Activated CD4-positive, alpha-beta T cell treated with anti-CD3 and anti-CD28 coated beads for 36 hours (primary cell): ENCODE measurements at regions not wholly inside any gene's neighbourhood (a gene's known extent, or its start where the extent isn't known, plus 50 kb on each side); places are given as distances from the start of the nearest gene placed in this dataset.

Source experiments
- ATAC-seq: fragments of 200-7000 bp; cut with Tn5 transposase; one replicate; pipeline ENCODE4 v1.10.0; 2021; ENCODE audit warnings: mild to moderate bottlenecking, moderate library complexity
- CTCF ChIA-PET: fragments of 350-600 bp; sonication (Branson Sonifier 250); formaldehyde crosslinking; loops from one replicate; lab custom pipeline; 2021; ENCODE audit warnings: antibody characterized with exemption; lab: Charles Lee
- POLR2A ChIA-PET: fragments of 350-600 bp; sonication (Branson Sonifier 250); formaldehyde crosslinking; loops from one replicate; lab custom pipeline; 2021; ENCODE audit warnings: antibody characterized with exemption, inconsistent platforms; lab: Charles Lee
- DNase-seq: peaks from one replicate; pipeline ENCODE4 v3.0.0-alpha.2; 2020
- H3K27ac Mint-ChIP-seq: one replicate; pipeline ENCODE4 v1.8.0; 2021; ENCODE audit warnings: mixed read lengths
- H3K27me3 Mint-ChIP-seq: one replicate; pipeline ENCODE4 v1.8.0; 2021; ENCODE audit warnings: mixed read lengths
- H3K36me3 Mint-ChIP-seq: one replicate; pipeline ENCODE4 v1.8.0; 2021; ENCODE audit warnings: low read depth, mixed read lengths
- H3K4me1 Mint-ChIP-seq: one replicate; pipeline ENCODE4 v1.8.0; 2021; ENCODE audit warnings: mixed read lengths
- H3K4me3 Mint-ChIP-seq: one replicate; pipeline ENCODE4 v1.8.0; 2021; ENCODE audit warnings: mild to moderate bottlenecking, moderate library complexity, mixed read lengths
- H3K9me3 Mint-ChIP-seq: one replicate; pipeline ENCODE4 v1.8.0; 2021; ENCODE audit warnings: low read depth, mixed read lengths
- intact Hi-C, 2 experiments: fragments of 100-400 bp; cut with DNase I in 1 of 2; cut with micrococcal nuclease in 1 of 2; formaldehyde crosslinking; loops; one replicate each; pipeline versions ENCODE4 v1.14.2 to v1.15.1; 2022 to 2024; cut with DNase I, micrococcal nuclease

DNA sequence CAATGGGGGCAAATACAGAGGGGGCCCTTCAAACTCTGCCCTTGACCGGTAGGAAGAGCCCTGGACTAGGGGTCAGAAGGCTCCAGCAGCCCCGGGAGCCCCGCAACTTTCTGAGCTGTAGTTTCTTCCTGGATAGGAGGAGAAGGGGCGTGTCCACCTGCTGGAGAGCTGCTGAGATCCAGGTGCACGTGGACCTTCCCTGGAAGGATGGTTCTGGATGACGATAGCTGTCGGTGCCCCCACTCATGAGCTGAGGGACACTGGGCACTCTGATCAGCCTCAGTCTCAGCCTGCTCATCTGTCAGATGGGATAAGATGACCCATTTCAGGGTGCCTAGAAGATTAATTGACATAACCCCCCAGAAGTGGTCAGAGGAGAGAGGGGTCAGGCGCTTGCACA, 125.2 kb upstream of the HDAC4 start:
- no peak overlapping the region for H3K27ac Mint-ChIP-seq
- CTCF ChIA-PET = no interaction called here
- POLR2A ChIA-PET = no interaction called here
- H3K4me1 Mint-ChIP-seq = no peaks in the 10 kb centered on the region
- H3K27me3 Mint-ChIP-seq = no peaks in the 10 kb centered on the region
- no peaks in the 10 kb centered on the region for H3K36me3 Mint-ChIP-seq
- H3K9me3 Mint-ChIP-seq = no peaks in the 10 kb centered on the region
- DNase-seq = no peak
- ATAC-seq = no peak
- no peak overlapping the region for H3K4me3 Mint-ChIP-seq
- intact Hi-C loops = no loop called here

DNA sequence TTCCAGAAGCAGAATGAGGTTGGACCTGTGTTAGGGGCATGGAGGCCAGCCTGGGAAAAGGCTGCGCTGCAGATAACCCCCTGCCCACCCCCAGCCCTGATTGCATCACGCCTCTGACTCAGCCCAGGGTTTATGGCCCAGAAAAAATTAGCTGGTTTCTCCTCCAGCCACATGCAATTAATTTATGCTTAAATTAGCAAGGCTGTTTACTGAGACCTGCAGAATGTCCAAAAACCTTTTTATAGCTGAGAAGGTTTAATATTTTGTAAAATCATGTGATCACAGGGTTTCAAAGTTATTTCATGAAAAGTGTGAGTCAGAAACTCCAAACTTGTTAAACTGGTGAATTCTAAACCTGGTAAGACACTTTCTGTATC, 123.1 kb upstream of the HDAC4 start:
- DNase-seq (no peak), ATAC-seq (no peak)
- intact Hi-C loops = no loop called here
- Mint-ChIP-seq H3K4me1 (peaks cover 4% of the 10 kb centered on the region), H3K4me3 (no peak overlapping the region), H3K36me3 (no peaks in the 10 kb centered on the region), H3K27ac (no peak overlapping the region), H3K9me3 (no peaks in the 10 kb centered on the region), H3K27me3 (no peaks in the 10 kb centered on the region)
- POLR2A ChIA-PET = no interaction called here
- CTCF ChIA-PET = no interaction called here

DNA sequence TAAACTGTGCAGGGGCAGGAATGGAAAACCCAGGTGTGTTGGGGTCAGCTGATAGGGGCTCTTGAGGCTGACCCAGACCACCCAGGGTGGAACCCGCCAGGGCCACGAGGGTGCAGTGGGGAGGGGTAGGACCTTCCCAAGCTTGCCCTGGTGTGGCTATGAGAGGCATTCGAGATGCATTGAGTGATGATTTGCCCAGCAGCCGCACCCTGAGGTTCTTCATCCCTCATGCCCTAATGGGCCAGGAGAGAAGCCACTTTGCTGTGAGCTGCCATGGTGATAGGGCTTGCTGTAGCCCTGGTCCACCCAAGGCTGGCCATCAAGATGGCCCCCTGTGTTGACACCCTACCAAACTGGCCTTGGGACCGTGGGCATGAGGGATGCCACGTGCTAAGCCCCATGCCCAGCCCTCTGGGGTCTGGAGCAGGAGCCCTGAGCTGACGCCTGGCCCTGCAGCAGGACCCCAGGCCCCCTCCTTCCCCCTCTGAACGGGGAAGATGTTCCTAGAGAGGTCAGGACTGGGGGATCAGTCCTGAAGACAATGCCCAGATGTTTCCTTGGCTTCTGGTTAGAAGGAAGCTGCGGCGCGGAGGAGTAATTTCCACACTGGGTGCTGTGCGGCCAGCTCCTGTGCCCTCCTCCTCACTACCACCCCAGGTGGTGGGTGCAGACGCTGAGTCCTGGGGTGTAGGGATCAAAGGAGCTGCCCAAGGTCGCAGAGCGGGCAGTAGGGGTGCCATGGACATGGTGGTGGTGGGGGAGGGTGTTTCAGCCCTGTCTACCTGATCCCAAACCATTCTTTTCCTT, 122.5 kb upstream of the HDAC4 start:
- Mint-ChIP-seq H3K27me3 (no peaks in the 10 kb centered on the region), H3K4me3 (no peak overlapping the region), H3K4me1 (peaks cover 5% of the 10 kb centered on the region), H3K9me3 (no peaks in the 10 kb centered on the region), H3K36me3 (no peaks in the 10 kb centered on the region), H3K27ac (no peak overlapping the region)
- intact Hi-C loops = no loop called here
- no peak for ATAC-seq
- ChIA-PET CTCF (no interaction called here), POLR2A (no interaction called here)
- DNase-seq = no peak

DNA sequence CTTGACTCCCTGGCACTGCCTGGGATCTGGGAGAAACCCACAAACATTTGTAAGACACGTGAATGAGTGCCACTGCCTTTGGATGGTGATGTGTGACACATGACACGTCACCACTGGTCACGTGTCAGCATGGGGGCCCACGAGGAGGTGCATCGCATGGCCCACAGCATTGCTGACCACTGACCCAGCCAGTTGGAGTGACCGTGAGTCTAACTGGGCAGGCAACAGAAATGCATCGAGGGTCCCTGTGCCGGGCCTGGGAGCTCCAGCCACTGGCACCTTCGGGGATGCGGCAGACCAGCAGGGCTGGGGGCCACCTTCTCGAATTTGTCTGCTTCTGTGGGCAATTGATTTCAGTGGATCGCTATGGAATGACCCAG, 121.9 kb upstream of the HDAC4 start:
- ATAC-seq = no peak
- Mint-ChIP-seq H3K4me1 (peaks cover 5% of the 10 kb centered on the region), H3K36me3 (no peaks in the 10 kb centered on the region), H3K4me3 (no peak overlapping the region), H3K9me3 (no peaks in the 10 kb centered on the region), H3K27me3 (no peaks in the 10 kb centered on the region), H3K27ac (no peak overlapping the region)
- ChIA-PET POLR2A (no interaction called here), CTCF (no interaction called here)
- no peak for DNase-seq
- intact Hi-C loops = no loop called here

DNA sequence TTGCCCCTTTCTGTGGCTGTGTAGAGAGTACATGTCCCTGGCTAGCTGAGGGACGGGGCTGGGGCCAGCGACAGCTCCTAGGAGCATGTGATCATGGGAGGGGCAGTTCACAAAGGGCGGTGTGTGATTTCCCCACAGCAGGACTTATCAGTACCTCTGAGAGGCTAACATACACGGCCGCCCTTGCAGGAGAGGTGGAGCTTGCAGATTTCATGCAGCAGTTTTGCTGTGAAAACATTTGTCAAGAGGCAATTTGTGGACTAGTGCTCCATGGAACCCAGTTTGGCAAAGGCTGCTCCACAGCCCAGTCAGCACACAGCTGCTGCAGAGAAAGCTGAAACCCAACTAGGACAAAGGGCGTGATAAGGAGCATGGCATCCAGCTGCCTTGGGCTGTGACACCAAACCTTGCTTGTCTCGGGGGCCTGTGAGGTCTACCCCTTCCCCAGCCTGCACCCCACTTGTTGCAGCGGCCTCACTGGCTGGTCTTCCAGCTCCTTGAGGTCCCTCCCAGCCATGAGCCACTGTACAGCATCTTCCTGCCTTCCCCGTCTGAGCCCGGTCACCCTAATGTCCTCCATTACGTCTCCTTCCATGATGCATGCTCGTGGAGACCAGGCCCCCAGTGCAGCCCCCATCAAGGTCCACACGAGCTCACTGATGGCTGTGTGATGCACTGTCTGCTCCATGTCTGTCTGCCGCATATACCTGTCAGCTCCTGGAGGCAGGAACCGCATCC, 121.4 kb upstream of the HDAC4 start:
- no peak overlapping the region for H3K27ac Mint-ChIP-seq
- no peaks in the 10 kb centered on the region for H3K9me3 Mint-ChIP-seq
- H3K4me3 Mint-ChIP-seq = no peak overlapping the region
- DNase-seq = no peak
- intact Hi-C loops = no loop called here
- ATAC-seq = no peak
- CTCF ChIA-PET = no interaction called here
- H3K4me1 Mint-ChIP-seq = peaks cover 5% of the 10 kb centered on the region
- no peaks in the 10 kb centered on the region for H3K27me3 Mint-ChIP-seq
- POLR2A ChIA-PET = no interaction called here
- no peaks in the 10 kb centered on the region for H3K36me3 Mint-ChIP-seq

DNA sequence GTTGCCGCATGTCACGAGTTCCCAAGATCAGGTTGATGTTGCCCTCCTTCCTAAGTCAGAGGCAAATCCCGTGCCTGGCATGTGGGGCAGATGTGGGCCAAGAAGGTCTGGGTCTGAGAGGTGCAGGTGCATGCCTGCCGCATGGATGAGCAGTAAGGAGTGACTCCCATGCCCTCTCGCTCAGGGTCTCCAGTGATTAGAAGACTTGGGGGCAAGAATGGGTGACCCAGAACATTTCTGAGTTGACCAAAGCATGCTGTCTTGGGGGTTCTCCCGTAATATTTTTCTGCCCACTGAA, 120.6 kb upstream of the HDAC4 start:
- ChIA-PET CTCF (no interaction called here), POLR2A (no interaction called here)
- Mint-ChIP-seq H3K36me3 (no peaks in the 10 kb centered on the region), H3K4me3 (no peak overlapping the region), H3K27me3 (no peaks in the 10 kb centered on the region), H3K27ac (no peak overlapping the region), H3K9me3 (no peaks in the 10 kb centered on the region), H3K4me1 (peaks cover 5% of the 10 kb centered on the region)
- DNase-seq (no peak), ATAC-seq (no peak)
- intact Hi-C loops = no loop called here

DNA sequence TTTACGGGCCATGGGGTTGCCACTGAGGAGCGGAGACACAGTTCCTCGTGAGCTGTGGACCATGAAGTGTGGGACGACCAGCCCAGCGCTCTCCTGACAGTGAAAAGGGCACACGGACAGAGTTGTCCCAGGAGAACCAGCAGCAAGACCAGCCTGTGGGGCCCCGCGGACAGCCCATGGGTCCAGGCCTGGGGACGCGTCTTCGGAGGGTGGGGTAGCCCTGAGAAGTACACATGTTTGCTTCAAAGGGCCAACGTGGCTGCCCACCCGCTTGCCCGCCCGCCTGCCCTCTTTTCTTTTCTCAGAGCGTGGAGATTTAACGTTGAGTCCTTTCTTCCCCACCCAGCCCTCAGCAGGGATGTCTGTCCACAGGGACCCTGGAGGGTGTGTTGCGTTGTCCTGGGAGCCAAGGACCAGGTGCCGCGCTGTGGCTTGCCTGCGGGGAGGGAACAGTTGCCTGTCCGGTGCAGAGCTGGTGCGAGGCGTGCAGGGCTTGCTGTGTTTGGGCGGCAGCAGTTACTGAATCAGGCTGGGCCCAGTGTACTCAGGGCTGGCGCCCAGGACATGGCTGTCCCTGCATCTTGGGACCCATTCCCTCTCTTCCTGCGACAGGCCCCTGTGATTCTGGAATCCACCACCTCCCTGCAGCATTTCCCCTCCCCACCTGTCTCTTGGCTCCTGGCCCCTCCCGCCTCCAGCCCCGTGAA, 120.1 kb upstream of the HDAC4 start:
- DNase-seq (no peak), ATAC-seq (no peak)
- Mint-ChIP-seq H3K27ac (no peak overlapping the region), H3K9me3 (no peaks in the 10 kb centered on the region), H3K4me3 (no peak overlapping the region), H3K36me3 (no peaks in the 10 kb centered on the region), H3K4me1 (peaks cover 5% of the 10 kb centered on the region), H3K27me3 (no peaks in the 10 kb centered on the region)
- CTCF ChIA-PET = no interaction called here
- intact Hi-C loops = no loop called here
- POLR2A ChIA-PET = no interaction called here

DNA sequence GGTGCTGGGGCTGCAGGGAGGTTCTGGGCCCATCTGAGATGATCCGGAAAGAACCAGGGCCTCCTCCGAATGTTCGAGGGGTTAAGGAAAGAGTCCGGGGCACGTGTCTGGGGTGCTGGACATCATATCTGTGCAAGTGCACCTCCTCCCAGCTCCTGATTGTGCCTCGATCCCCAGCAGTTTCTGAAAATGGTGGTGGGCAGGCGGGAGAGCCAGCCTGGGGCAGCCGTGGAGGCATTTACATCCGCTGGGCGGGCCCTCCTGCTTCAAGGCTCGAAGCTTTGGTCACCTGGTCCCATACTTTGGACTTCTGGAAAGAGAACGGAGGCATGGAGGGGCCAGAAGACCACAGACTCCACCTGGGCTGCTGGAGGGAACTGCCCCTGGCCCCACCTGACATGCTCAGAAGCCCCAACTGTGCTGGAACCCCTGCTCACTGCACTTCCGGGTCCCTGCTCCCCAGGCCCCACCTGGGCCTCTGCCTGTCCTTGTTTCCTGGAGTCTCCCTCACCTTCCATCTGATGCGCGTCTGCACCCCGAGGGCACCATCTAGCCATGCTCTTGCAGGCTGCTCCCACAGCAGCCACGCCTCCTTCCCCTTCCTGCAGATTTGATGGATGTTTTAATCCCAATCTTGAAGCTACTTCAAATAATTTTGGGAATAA, 119.2 kb upstream of the HDAC4 start:
- no peak overlapping the region for H3K4me3 Mint-ChIP-seq
- no peaks in the 10 kb centered on the region for H3K36me3 Mint-ChIP-seq
- CTCF ChIA-PET = no interaction called here
- DNase-seq = no peak
- H3K27me3 Mint-ChIP-seq = no peaks in the 10 kb centered on the region
- no peak overlapping the region for H3K27ac Mint-ChIP-seq
- H3K9me3 Mint-ChIP-seq = no peaks in the 10 kb centered on the region
- H3K4me1 Mint-ChIP-seq = peaks cover 5% of the 10 kb centered on the region
- ATAC-seq = no peak
- POLR2A ChIA-PET = no interaction called here
- intact Hi-C loops = no loop called here

DNA sequence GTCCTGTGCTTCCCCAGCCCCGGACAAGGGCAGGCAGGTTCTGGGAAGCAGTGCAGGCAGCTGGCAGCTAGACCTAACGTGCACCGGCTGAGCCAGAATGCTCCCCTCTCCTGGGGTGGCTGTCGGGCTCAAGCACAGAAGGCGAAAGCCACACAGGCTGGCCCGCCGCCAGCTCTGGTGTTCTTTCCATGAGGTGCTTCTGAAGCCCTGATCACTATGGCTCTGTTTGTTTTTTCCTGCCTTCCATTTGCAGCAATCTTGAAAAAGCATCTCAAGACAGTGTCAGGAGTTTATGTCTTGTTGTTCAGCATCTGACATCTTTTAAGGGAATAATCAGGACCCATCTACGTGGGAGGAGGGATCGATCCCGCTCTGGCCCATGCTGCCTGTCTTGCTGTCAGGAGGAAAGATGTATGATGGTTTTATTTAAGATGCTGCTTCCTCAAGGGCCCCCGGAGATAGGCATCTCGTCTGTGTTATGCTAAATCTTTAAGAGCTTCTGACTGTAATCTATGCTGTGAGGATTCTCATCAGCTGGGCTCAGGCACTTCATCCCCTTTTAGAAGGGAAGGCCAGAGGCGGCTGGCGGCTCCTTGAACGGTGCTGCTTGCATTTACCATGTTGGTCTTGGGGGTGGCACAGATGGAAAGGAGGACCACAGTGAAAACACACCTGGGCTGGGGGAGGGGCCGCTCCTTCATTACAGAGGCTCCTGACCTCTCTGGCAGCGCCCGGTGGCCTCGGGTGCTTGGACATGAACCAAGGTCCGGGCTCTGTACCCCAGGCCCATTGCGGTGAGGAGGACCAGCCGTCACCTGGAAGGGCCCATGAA, 118.5 kb upstream of the HDAC4 start:
- DNase-seq (peak; percentile 30), ATAC-seq (no peak)
- no peak overlapping the region for H3K4me3 Mint-ChIP-seq
- peaks cover 5% of the 10 kb centered on the region for H3K4me1 Mint-ChIP-seq
- no peak overlapping the region for H3K27ac Mint-ChIP-seq
- H3K36me3 Mint-ChIP-seq = no peaks in the 10 kb centered on the region
- CTCF ChIA-PET = interaction anchor here (1.1 kb wide), 1 partner anchor 30 kb away, joined by 3 read pairs; no protein-coding TSS in a partner anchor
- no peaks in the 10 kb centered on the region for H3K27me3 Mint-ChIP-seq
- no peaks in the 10 kb centered on the region for H3K9me3 Mint-ChIP-seq
- POLR2A ChIA-PET = no interaction called here
- intact Hi-C loops = no loop called here

DNA sequence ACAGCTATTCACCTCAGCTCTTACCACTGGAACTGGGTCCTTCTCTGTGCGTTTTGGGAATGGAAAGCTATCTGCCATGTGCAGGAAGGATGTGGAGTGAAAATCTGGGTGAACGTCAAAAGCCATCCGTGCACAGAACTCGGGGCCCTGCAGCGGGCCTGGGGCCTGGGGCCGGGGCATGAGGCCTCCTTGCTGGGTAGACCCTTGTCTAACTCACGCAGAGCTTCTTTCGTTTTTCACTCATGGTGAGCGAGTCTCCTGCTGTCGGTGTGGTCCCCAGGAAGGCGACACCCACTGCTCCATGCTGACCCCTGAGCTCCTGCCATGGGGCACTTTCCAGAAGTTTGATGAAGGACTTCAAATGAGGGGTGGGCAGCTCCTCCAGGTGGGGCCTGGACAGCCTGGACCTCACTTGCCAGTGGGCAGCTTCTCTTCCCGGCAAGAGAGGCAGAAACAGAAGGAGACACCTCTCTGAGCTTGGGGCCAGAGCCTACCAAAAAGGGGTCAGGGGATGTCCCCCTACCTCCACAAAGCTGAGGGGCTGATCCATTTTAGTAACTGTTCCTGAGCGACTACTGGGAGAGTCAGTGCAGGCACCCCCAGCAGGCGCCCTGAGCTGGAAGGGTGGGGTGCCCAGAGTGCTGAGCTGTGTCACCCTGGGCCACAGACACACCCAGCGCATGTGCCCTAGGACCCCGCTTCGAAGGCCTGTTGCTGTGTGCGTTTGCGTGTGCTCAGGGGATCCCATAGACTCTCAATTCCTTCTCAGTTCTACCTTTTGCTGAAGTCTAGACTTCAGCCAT, 117.7 kb upstream of the HDAC4 start:
- ATAC-seq (no peak), DNase-seq (no peak)
- Mint-ChIP-seq H3K27ac (no peak overlapping the region), H3K4me3 (no peak overlapping the region), H3K9me3 (no peaks in the 10 kb centered on the region), H3K27me3 (no peaks in the 10 kb centered on the region), H3K36me3 (no peaks in the 10 kb centered on the region), H3K4me1 (peaks cover 5% of the 10 kb centered on the region)
- intact Hi-C loops = no loop called here
- ChIA-PET POLR2A (no interaction called here), CTCF (interaction anchor here (0.5 to 1.1 kb wide), 2 partner anchors 29 to 289 kb away, joined by 3 read pairs; no protein-coding TSS in a partner anchor)
